ENCODE measurements at regions not wholly inside any gene's neighbourhood (a gene's known extent, or its start where the extent isn't known, plus 50 kb on each side); places are given as distances from the start of the nearest gene placed in this dataset.

DNA sequence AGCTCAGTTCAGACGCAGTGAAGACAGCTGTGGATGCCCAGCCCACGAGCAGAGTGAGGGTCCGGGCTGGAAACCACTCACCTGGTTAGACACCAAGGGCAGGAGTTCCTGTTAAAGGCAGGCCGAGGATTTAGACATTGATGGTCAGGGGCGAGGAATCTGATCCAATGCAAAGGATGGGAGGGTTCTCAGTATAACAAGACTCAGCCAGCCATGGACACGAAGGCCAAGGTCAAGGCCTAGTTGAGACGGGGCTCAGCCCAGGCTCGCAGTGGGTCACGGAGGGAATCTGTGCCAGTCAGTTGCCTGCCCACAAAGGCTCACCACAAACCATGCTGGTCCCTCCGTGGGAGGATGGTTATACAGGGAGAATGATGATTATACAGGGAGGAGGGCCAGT lies 63.3 kb upstream of the FCN1 start:
- TF ChIP-seq, protein P1, sequence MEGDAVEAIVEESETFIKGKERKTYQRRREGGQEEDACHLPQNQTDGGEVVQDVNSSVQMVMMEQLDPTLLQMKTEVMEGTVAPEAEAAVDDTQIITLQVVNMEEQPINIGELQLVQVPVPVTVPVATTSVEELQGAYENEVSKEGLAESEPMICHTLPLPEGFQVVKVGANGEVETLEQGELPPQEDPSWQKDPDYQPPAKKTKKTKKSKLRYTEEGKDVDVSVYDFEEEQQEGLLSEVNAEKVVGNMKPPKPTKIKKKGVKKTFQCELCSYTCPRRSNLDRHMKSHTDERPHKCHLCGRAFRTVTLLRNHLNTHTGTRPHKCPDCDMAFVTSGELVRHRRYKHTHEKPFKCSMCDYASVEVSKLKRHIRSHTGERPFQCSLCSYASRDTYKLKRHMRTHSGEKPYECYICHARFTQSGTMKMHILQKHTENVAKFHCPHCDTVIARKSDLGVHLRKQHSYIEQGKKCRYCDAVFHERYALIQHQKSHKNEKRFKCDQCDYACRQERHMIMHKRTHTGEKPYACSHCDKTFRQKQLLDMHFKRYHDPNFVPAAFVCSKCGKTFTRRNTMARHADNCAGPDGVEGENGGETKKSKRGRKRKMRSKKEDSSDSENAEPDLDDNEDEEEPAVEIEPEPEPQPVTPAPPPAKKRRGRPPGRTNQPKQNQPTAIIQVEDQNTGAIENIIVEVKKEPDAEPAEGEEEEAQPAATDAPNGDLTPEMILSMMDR (IDR thresholded peaks at IDR 0.05; ENCODE audit: insufficient read depth, low read depth, low read length), result no peak
- no peak overlapping the region for H3K4me3 ChIP-seq (ENCODE audit: low read depth, low read length)
- no peak for DNase-seq (ENCODE audit: low read depth)

GRCh38 chr9:134981829-134982228 lies 64.1 kb upstream of the FCN1 start:
- H3K4me3 ChIP-seq (ENCODE audit: low read depth, low read length), result no peak overlapping the region
- no peak for DNase-seq (ENCODE audit: low read depth)
- TF ChIP-seq, protein P1 (IDR thresholded peaks at IDR 0.05; ENCODE audit: insufficient read depth, low read depth, low read length), result no peak

- TF ChIP-seq, protein P1 (IDR thresholded peaks at IDR 0.05; ENCODE audit: insufficient read depth, low read depth, low read length), result no peak
- DNase-seq (ENCODE audit: low read depth), result no peak
- no peak overlapping the region for H3K4me3 ChIP-seq (ENCODE audit: low read depth, low read length)
These were observed 64.6 kb upstream of the FCN1 start for GRCh38 chr9:134982311-134982710.

DNA sequence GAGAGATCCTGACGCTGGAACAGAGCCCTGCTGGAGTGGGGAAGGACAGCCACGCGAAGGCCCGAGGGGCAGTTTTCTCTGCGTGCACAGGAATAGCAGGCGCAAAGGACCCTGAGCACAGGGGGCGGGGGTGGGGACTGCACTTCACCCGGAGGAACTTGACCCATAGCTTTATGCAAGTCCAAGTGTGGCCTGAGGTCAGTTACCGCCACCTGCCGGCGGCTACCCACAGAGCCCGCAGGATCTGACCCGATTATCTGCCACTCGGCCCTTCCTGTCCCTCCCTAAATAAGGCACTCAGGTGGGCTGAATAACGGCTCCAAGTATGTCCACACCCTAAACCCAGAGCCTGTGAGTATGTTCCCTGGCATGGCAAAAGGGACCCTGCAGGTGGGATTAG lies 65.4 kb upstream of the FCN1 start:
- no peak overlapping the region for H3K4me3 ChIP-seq (ENCODE audit: low read depth, low read length)
- no peak for DNase-seq (ENCODE audit: low read depth)
- TF ChIP-seq, protein P1 (IDR thresholded peaks at IDR 0.05; ENCODE audit: insufficient read depth, low read depth, low read length), result peak; percentile 16

DNA sequence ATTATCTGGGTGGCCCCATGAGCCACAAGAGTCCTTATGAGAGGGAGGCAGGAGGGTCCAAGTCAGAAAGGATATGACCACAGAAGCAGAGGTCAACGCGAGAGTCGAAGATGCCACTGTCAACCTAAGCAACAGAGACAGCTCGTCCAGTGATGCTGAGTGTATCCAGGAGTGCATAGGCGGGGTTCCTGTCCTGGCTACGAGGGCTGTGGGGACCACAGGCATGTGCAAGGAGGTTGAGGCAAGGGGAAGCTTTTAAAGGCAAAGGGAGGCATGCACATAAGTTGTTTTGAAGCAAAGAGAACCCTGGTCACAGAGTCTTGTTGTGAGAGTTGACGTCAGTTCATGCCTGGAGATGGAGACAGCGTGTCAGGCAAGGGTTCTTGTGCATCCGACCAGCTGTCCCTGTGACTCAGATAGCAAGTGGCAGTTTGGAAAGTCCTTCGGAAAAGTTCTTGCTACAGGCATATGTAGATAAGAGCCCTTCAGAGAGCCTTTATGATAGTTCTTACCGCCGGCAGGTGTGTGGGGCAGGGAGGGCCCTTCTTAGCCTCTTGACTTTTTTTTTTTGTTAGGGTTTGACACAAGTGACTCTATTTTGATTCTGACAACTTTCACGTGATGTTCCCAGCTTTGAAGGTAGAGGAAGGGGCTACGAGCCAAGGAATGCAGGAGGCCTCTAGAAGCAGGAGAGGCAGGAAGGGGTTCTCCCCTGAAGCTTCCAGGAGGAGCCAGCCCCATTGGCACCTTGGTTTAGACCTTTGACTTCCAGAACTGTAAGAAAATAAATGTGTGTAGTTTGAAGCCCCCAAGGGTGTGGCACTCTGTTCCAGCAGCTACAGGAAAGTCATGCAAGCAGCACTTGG lies 66.0 kb upstream of the FCN1 start:
- DNase-seq (ENCODE audit: low read depth), result no peak
- TF ChIP-seq, protein P1 (IDR thresholded peaks at IDR 0.05; ENCODE audit: insufficient read depth, low read depth, low read length), result no peak
- H3K4me3 ChIP-seq (ENCODE audit: low read depth, low read length), result no peak overlapping the region

- TF ChIP-seq, protein P1 (IDR thresholded peaks at IDR 0.05; ENCODE audit: insufficient read depth, low read depth, low read length), result no peak
- DNase-seq (ENCODE audit: low read depth), result no peak
- no peak overlapping the region for H3K4me3 ChIP-seq (ENCODE audit: low read depth, low read length)
These were observed 66.9 kb upstream of the FCN1 start for GRCh38 chr9:134984372-134985265.

Data from fibroblast of villous mesenchyme (primary cell).